ENCODE measurements at regions not wholly inside any gene's neighbourhood (a gene's known extent, or its start where the extent isn't known, plus 50 kb on each side); places are given as distances from the start of the nearest gene placed in this dataset.

DNA sequence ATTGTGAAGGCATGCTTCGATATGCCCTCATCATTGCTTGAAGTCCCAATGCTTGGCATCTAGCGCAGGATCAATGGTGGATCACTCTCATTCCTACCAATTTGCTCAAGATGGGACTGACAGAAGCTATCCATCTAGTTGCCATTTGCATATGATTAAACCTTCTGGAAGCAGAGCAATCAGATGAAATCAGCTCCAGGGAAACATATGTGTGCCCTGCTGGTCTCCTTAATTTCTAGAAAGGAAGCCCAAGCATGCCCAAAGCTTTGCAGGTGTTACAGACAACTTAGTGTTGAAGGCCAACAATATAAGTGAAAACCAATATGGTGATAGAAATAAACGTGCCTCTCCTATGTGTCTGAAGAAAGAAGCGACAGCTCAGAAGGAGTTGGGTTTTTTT lies 350.0 kb upstream of the ERCC4 start:
- ChIA-PET POLR2A (ENCODE audit: unreplicated experiment) (no interaction called here), CTCF (no interaction called here)
- Histone ChIP-seq H3K4ac (ENCODE audit: low read depth, low read length) (no peak overlapping the region), H3K9me3 (ENCODE audit: control insufficient read depth, insufficient read depth, low read length) (peaks cover 9% of the 10 kb centered on the region), H3K79me1 (ENCODE audit: low read depth in 1 of 2, low read length in 2 of 2) (no peaks in the 10 kb centered on the region), H4K8ac (ENCODE audit: low read depth in 2 of 2, low read length in 2 of 2) (no peak overlapping the region), H3K23ac (ENCODE audit: low read depth, low read length) (no peak overlapping the region), H2BK120ac (ENCODE audit: low read depth, low read length) (no peak overlapping the region), H4K91ac (ENCODE audit: insufficient read depth, low read depth, low read length) (no peak overlapping the region), H4K5ac (ENCODE audit: low read depth, low read length) (no peak overlapping the region), H3K9me1 (ENCODE audit: insufficient read depth, low read length) (no peaks in the 10 kb centered on the region), H2AK5ac (ENCODE audit: low read depth, low read length) (no peak overlapping the region), H3K27ac (ENCODE audit: insufficient read depth, low read length) (no peak overlapping the region), H3K4me3 (ENCODE audit: insufficient read depth, low read depth, low read length) (no peak overlapping the region), H3K4me1 (ENCODE audit: control insufficient read depth, insufficient read depth, low read length) (no peaks in the 10 kb centered on the region), H4K20me1 (ENCODE audit: insufficient read depth, low read length) (no peaks in the 10 kb centered on the region), H3K14ac (replicated peaks; ENCODE audit: low read depth, low read length) (no peak overlapping the region), H3K36me3 (ENCODE audit: control insufficient read depth, insufficient read depth, low read length) (no peaks in the 10 kb centered on the region), H2BK20ac (ENCODE audit: low read depth, low read length) (no peak overlapping the region), H3K27me3 (ENCODE audit: control insufficient read depth, insufficient read depth, low read length) (no peaks in the 10 kb centered on the region), H2BK15ac (ENCODE audit: low read depth, low read length) (no peak overlapping the region), H3K4me2 (ENCODE audit: low read depth, low read length) (no peak overlapping the region), H3K9ac (ENCODE audit: low read depth, low read length) (no peak overlapping the region), H2AFZ (replicated peaks; ENCODE audit: low read length, poor library complexity) (no peak overlapping the region), H3K56ac (ENCODE audit: extremely low read depth, insufficient read depth, low read length) (no peak overlapping the region), H3K18ac (ENCODE audit: low read depth, low read length) (no peak overlapping the region), H2AK9ac (replicated peaks; ENCODE audit: low read depth, low read length, poor library complexity) (no peak overlapping the region), H2BK5ac (ENCODE audit: low read depth, low read length, poor library complexity, severe bottlenecking) (no peak overlapping the region)
- BruUV-seq (replicated peaks) = no TSS peak
- TF ChIP-seq BHLHE40 (IDR thresholded peaks at IDR 0.05; ENCODE audit: low read depth, low read length) = no peak
- TF ChIP-seq, protein P1, sequence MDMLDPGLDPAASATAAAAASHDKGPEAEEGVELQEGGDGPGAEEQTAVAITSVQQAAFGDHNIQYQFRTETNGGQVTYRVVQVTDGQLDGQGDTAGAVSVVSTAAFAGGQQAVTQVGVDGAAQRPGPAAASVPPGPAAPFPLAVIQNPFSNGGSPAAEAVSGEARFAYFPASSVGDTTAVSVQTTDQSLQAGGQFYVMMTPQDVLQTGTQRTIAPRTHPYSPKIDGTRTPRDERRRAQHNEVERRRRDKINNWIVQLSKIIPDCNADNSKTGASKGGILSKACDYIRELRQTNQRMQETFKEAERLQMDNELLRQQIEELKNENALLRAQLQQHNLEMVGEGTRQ (IDR thresholded peaks at IDR 0.05; ENCODE audit: low read depth, low read length) = no peak
- TF ChIP-seq, protein P2, sequence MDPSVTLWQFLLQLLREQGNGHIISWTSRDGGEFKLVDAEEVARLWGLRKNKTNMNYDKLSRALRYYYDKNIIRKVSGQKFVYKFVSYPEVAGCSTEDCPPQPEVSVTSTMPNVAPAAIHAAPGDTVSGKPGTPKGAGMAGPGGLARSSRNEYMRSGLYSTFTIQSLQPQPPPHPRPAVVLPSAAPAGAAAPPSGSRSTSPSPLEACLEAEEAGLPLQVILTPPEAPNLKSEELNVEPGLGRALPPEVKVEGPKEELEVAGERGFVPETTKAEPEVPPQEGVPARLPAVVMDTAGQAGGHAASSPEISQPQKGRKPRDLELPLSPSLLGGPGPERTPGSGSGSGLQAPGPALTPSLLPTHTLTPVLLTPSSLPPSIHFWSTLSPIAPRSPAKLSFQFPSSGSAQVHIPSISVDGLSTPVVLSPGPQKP (IDR thresholded peaks at IDR 0.05; ENCODE audit: borderline replicate concordance, low read depth, low read length) = no peak
- TF ChIP-seq, protein P3, sequence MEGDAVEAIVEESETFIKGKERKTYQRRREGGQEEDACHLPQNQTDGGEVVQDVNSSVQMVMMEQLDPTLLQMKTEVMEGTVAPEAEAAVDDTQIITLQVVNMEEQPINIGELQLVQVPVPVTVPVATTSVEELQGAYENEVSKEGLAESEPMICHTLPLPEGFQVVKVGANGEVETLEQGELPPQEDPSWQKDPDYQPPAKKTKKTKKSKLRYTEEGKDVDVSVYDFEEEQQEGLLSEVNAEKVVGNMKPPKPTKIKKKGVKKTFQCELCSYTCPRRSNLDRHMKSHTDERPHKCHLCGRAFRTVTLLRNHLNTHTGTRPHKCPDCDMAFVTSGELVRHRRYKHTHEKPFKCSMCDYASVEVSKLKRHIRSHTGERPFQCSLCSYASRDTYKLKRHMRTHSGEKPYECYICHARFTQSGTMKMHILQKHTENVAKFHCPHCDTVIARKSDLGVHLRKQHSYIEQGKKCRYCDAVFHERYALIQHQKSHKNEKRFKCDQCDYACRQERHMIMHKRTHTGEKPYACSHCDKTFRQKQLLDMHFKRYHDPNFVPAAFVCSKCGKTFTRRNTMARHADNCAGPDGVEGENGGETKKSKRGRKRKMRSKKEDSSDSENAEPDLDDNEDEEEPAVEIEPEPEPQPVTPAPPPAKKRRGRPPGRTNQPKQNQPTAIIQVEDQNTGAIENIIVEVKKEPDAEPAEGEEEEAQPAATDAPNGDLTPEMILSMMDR (conservative IDR thresholded peaks at IDR 0.05; ENCODE audit: low read depth, low read length) = no peak
- TF ChIP-seq MAFK (IDR thresholded peaks at IDR 0.05; ENCODE audit: low read depth, low read length) = no peak
- TF ChIP-seq MXI1 (IDR thresholded peaks at IDR 0.05; ENCODE audit: borderline replicate concordance, low read depth, low read length) = no peak
- TF ChIP-seq MAZ (IDR thresholded peaks at IDR 0.05; ENCODE audit: borderline replicate concordance, low read depth, low read length) = no peak
- no peak for TF ChIP-seq POLR2A (IDR thresholded peaks at IDR 0.05; ENCODE audit: low read depth, low read length)
- TF ChIP-seq RFX5 (IDR thresholded peaks at IDR 0.05; ENCODE audit: low read depth, low read length) = no peak
- TF ChIP-seq CEBPB (IDR thresholded peaks at IDR 0.05; ENCODE audit: low read depth, low read length) = no peak
- no peak for TF ChIP-seq FOS (IDR thresholded peaks at IDR 0.05; ENCODE audit: low read depth, low read length)
- TF ChIP-seq NFE2L2 (IDR thresholded peaks at IDR 0.05; ENCODE audit: low read depth, low read length) = no peak
- no peak for TF ChIP-seq SMC3 (IDR thresholded peaks at IDR 0.05; ENCODE audit: low read depth, low read length)
- intact Hi-C loops (cut with micrococcal nuclease) (no loop called here), in situ Hi-C loops (cut with MboI; ENCODE audit: low sequenced_read_pairs) (no loop called here), dilution Hi-C loops (cut with HindIII; ENCODE audit: low sequenced_read_pairs, unreplicated experiment) (no loop called here)
- no peak for ATAC-seq (ENCODE audit: low read depth)
- WGBS, 2 experiments (ENCODE audit: extremely low coverage in 2 of 2, insufficient read length in 1 of 2) = no CpG with 5 or more reads among the region's 4 CpGs
- no peak for DNase-seq

All from IMR-90 (cell line).